ENCODE measurements at regions not wholly inside any gene's neighbourhood (a gene's known extent, or its start where the extent isn't known, plus 50 kb on each side); places are given as distances from the start of the nearest gene placed in this dataset.

GRCh38 chr13:80486402-80486801, 145.5 kb upstream of the SPRY2 start:
- TF ChIP-seq, protein P1, sequence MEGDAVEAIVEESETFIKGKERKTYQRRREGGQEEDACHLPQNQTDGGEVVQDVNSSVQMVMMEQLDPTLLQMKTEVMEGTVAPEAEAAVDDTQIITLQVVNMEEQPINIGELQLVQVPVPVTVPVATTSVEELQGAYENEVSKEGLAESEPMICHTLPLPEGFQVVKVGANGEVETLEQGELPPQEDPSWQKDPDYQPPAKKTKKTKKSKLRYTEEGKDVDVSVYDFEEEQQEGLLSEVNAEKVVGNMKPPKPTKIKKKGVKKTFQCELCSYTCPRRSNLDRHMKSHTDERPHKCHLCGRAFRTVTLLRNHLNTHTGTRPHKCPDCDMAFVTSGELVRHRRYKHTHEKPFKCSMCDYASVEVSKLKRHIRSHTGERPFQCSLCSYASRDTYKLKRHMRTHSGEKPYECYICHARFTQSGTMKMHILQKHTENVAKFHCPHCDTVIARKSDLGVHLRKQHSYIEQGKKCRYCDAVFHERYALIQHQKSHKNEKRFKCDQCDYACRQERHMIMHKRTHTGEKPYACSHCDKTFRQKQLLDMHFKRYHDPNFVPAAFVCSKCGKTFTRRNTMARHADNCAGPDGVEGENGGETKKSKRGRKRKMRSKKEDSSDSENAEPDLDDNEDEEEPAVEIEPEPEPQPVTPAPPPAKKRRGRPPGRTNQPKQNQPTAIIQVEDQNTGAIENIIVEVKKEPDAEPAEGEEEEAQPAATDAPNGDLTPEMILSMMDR (IDR thresholded peaks at IDR 0.05; ENCODE audit: insufficient read depth, low read length, missing control alignments), result no peak

DNA sequence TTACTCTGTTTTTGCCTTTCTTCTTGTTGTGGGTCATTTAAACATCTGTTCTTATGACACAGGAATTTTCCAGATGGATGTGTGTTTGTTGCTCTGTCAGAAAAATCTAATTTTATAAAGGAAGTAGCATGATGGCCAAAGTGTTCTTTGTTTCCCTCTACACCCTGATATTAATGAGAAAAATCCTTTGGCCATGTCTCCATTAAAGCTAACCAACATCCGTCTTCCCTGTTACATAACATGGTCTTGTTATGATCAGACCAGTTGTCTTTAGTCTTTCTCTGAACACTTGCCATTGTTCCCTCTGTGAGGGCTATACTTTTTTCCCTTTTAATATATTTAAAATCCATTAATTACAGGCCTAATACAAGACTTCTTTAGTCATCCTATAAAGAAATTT, 142.2 kb upstream of the SPRY2 start:
- POLR2A ChIA-PET, result no interaction called here
- no peak overlapping the region for H3K4me3 ChIP-seq (ENCODE audit: low read depth, low read length)
- CTCF ChIA-PET, result no interaction called here
- TF ChIP-seq, protein P1 (IDR thresholded peaks at IDR 0.05; ENCODE audit: insufficient read depth, low read length, missing control alignments), result no peak
- DNase-seq (ENCODE audit: low read depth, low spot score), result no peak

More at GRCh38 chr13:80486402-80486801, 145.5 kb upstream of the SPRY2 start:
- no peak overlapping the region for H3K4me3 ChIP-seq (ENCODE audit: low read depth, low read length)
- POLR2A ChIA-PET, result no interaction called here
- CTCF ChIA-PET, result no interaction called here
- DNase-seq (ENCODE audit: low read depth, low spot score), result no peak

DNA sequence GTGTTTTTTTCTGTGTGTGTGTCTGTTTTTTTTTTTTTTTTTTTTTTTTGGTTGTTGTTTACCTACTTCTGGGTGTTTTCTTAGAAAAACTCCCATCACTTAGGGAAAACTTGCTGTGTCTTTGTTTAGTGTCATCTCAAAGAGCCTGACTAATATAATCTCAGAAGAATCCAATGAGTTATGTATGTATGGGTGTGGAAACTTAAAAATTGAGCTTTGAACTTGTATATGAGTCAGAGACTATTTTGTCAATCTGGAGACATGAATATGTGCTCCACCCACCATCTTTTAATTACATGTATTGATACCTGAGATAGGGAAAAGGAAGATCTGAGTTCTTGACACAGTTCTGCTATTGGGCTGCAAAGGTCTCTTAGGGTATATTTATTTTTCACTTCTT, 140.7 kb upstream of the SPRY2 start:
- DNase-seq (ENCODE audit: low read depth, low spot score), result no peak
- ChIA-PET POLR2A (no interaction called here), CTCF (no interaction called here)
- H3K4me3 ChIP-seq (ENCODE audit: low read depth, low read length), result no peak overlapping the region
- TF ChIP-seq, protein P1 (IDR thresholded peaks at IDR 0.05; ENCODE audit: insufficient read depth, low read length, missing control alignments), result no peak

DNA sequence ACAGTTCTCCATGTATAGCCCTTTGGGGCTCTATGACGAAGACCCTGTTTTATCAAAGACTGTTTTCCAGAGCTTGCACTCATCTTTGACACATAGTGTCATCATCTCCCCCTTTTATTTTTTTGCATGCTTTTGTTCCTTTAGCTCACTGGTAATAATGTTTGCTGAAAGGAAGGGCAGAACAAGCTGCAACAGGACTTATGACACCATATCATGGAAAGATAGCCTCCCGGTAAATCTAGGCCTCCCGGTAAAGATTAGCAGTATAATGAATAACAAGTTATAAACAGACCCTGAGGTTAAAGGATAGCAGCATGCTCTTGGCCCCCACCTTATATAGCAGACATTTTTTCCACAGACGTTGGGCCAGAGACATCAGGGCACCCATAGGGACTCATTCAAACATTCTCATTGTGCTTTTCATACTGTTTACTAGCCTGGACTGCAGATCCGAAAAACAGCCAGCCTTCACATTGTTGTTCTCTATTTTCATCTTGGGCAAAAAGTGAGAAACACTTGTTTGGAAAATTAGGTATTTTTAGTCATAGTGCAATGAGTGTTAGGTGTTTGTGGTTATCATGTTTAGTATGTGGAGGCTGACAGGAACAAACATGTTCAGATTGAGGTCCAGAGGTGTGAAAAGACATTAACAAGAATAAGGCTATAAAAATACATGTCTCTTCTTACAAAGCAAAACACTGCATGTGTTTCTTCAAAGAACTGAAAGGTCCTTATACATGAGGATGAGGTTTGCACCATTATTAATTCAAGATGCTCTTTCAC, 136.9 kb upstream of the SPRY2 start:
- POLR2A ChIA-PET, result no interaction called here
- CTCF ChIA-PET, result no interaction called here
- TF ChIP-seq, protein P1 (IDR thresholded peaks at IDR 0.05; ENCODE audit: insufficient read depth, low read length, missing control alignments), result no peak

DNA sequence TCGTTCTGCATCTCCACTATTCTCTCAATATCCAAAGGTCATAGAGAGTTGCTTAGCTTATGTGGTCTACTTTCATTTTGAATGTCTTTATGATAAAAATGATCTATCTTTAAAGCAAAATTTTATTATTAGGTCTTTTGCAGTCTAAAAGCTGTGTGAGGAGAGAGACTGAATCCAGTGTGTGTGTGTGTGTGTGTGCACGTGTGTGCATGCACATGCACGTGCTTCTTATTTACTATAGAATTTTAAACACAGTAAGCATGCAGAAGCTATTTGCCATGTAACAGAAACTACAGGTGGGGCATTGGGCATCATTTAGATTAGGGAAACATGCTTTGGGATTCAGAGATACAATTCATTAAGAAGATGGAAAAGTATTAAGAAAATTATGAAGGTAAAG, 136.0 kb upstream of the SPRY2 start:
- DNase-seq (ENCODE audit: low read depth, low spot score), result no peak
- no peak overlapping the region for H3K4me3 ChIP-seq (ENCODE audit: low read depth, low read length)
- ChIA-PET POLR2A (no interaction called here), CTCF (no interaction called here)
- TF ChIP-seq, protein P1 (IDR thresholded peaks at IDR 0.05; ENCODE audit: insufficient read depth, low read length, missing control alignments), result no peak

More for the DNA sequence above, 136.9 kb upstream of the SPRY2 start:
- no peak for DNase-seq (ENCODE audit: low read depth, low spot score)
- H3K4me3 ChIP-seq (ENCODE audit: low read depth, low read length), result no peak overlapping the region

DNA sequence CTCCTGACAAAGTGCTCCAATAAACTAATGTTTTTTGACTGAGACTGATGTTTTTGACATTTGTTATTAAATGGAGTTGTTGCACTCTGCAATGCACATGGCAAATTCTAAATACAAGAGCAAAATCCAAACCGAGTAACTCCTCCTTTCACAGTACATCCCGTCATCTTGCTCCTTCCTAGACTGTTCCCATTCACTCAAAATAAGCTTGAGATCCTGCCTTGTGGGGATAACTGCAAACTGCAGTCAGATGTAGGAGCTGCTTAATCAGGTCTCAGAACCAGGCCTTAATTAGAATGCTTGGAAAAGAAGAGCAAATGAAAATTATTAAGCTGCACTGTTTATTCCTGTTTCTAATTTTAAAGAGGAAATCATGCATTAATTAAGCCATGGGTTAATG, 134.8 kb upstream of the SPRY2 start:
- TF ChIP-seq, protein P1 (IDR thresholded peaks at IDR 0.05; ENCODE audit: insufficient read depth, low read length, missing control alignments), result no peak
- ChIA-PET POLR2A (no interaction called here), CTCF (no interaction called here)
- H3K4me3 ChIP-seq (ENCODE audit: low read depth, low read length), result no peak overlapping the region
- DNase-seq (ENCODE audit: low read depth, low spot score), result no peak
